Immature natural killer cell (primary cell): ENCODE measurements at regions not wholly inside any gene's neighbourhood (a gene's known extent, or its start where the extent isn't known, plus 50 kb on each side); places are given as distances from the start of the nearest gene placed in this dataset.

Source experiments
- DNase-seq, 3 donors: peaks; one replicate each; pipeline ENCODE4 v3.0.0; 2022; ENCODE audit warnings: mixed read lengths in 1 of 3
- H3K27ac Mint-ChIP-seq, 6 donors: one replicate each; pipeline ENCODE4 v1.8.0; 2020; ENCODE audit warnings: mixed read lengths in 6 of 6, mild to moderate bottlenecking in 5 of 6, inconsistent platforms in 4 of 6, moderate library complexity in 3 of 6
- H3K27me3 Mint-ChIP-seq, 3 donors: one replicate each; pipeline ENCODE4 v1.8.0; 2020 to 2021; ENCODE audit warnings: low read depth in 3 of 3, mild to moderate bottlenecking in 3 of 3, mixed read lengths in 3 of 3, moderate library complexity in 3 of 3, inconsistent platforms in 1 of 3
- H3K36me3 Mint-ChIP-seq, 3 donors: one replicate each; pipeline ENCODE4 v1.8.0; 2020; ENCODE audit warnings: mixed read lengths in 3 of 3, inconsistent platforms in 2 of 3, mild to moderate bottlenecking in 2 of 3
- H3K4me1 Mint-ChIP-seq, 2 donors: one replicate each; pipeline ENCODE4 v1.8.0; 2020; ENCODE audit warnings: inconsistent platforms in 2 of 2, mild to moderate bottlenecking in 2 of 2, mixed read lengths in 2 of 2, moderate library complexity in 1 of 2
- H3K4me3 Mint-ChIP-seq, 5 donors: one replicate each; pipeline ENCODE4 v1.8.0; 2020; ENCODE audit warnings: mild to moderate bottlenecking in 5 of 5, mixed read lengths in 5 of 5, inconsistent platforms in 3 of 5, moderate library complexity in 3 of 5
- H3K9me3 Mint-ChIP-seq, 6 donors: one replicate each; pipeline ENCODE4 v1.8.0; 2020; ENCODE audit warnings: mild to moderate bottlenecking in 6 of 6, mixed read lengths in 6 of 6, inconsistent platforms in 4 of 6, moderate library complexity in 3 of 6

DNA sequence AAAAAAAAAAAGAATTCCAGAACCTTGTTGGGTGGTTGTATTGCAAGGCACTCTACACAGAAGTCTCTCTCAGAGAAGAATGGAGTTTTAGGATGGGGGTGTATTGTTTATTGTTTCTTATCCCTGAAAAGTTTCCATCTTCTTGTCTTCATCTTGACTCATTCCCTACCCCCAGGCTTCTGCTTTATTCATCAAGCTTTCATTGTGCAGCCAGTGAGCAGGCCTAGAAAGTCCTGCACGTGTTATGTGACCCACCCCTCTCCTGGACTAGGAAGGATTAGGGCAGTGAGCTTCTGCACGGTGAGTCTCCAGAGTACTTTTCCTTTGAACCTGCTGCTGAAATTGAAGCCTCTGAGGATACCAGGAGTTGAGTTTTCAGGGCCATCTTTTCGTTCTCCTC is 150.9 kb upstream of the IL12A start:
- no peak for DNase-seq
- H3K27ac Mint-ChIP-seq, result no peak overlapping the region
- H3K9me3 Mint-ChIP-seq, result no peaks in the 10 kb centered on the region
- H3K4me3 Mint-ChIP-seq, result no peak overlapping the region
- peaks cover 0 to 3% (median 3%) of the 10 kb centered on the region in 3 donors for H3K27me3 Mint-ChIP-seq
- H3K36me3 Mint-ChIP-seq, result no peaks in the 10 kb centered on the region
- H3K4me1 Mint-ChIP-seq, result no peaks in the 10 kb centered on the region

DNA sequence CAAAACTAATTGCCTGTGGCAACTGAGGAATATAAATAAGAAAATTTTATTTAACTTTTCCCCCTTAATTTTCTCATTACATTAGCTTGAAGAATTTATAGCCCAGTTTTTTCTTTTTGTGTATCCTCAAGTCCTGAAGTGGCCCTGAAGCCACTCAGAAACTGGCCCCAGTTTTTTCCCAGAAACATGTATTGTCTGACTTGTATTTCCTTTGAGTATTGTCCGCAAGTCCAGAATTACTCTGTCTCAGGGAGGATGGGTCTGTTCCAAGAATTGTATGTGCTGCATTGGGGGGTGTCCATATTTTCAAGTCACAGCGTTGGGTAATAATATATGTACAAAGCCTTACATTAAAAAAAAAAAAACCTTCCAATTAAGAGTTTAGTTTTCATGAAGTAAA is 149.7 kb upstream of the IL12A start:
- Mint-ChIP-seq H3K9me3 (no peaks in the 10 kb centered on the region), H3K27me3 (peaks cover 0 to 3% (median 3%) of the 10 kb centered on the region in 3 donors), H3K4me3 (no peak overlapping the region), H3K27ac (no peak overlapping the region), H3K36me3 (no peaks in the 10 kb centered on the region), H3K4me1 (no peaks in the 10 kb centered on the region)
- no peak for DNase-seq

DNA sequence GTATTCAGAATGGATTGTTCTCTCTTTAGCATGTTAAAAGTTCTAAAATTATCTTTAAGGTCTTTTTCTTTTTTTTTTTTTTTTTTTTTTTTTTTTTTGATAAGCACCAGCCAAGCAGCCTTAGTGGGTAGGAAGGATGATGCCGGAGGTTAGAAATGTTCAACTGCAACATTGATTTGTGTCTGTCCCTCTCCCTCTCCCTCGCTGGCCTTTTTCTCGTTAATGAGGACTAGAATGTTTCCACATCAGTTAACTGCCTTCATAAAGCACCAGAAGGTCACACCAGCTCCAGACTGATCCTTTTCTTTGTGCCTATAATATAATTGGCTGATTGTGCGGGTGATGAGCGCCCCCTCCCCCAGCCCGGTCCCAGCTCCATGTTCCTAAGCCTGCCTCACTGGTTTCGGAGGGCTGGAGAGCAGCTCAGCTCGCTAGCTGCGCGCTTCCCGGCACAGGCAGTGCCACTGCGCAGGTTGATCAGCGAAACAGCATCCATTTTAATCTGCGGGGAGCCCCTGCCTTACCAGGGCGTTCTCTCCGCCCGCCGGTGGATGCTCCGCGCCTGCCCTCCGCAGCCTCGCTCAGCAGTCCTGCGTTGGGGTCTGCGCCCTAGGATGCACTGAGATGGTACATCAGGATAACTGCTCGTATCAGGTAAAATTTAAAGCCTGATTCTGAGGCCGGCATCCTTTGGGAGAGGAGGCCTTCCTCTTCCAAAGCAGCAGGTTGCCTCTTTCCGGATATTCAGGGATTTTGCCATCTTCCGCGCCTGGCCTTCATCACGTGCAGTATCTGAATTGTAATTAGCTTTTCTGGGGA is 148.9 kb upstream of the IL12A start, which contains the start of gene SCHIP1:
Gene SCHIP1 (plus strand): TSS at position 301 of the 819 bp plus-strand sequence.
- Mint-ChIP-seq H3K27ac (no peak within 1 kb of the TSS), H3K9me3 (peaks cover 0 to 2% (median 0%) of the 10 kb centered on the region in 6 donors), H3K36me3 (no peaks in the 10 kb centered on the region), H3K27me3 (peaks cover 0 to 3% (median 3%) of the 10 kb centered on the region in 3 donors), H3K4me1 (no peaks in the 10 kb centered on the region), H3K4me3 (peak within 1 kb of the TSS in 4 of 5 donors; percentile 18 to 52 (median 32))
- no peak for DNase-seq

DNA sequence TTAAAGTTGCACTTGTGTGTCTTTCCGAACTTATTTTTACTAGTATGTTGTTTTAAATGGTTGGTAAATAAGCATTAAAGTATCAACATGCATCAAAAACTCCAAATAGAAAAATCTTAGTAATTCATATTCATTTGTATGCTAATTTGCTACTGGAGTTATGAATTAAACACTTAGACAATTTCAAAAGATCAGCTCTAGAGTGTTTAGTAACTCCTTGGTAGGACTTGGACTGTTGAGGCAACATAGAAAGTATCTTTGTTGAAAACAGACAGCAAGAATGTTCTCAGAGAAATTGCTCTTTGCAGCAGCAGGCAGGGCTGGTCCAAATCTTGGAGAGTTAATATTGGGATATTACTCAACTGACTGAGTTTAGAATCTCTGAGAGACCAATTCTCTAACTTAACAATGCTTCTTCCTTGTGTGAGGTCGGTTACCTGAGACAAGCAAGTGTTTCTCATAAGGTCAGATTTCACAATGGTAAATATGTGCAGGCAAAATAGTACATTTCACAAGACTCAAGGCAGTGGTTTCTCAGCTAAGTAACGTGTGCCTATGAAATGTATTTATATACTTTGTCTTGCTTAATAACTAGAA is 147.8 kb upstream of the IL12A start:
- Mint-ChIP-seq H3K4me1 (no peaks in the 10 kb centered on the region), H3K4me3 (no peak overlapping the region), H3K27ac (no peak overlapping the region), H3K36me3 (no peaks in the 10 kb centered on the region), H3K27me3 (peaks cover 0 to 3% (median 1%) of the 10 kb centered on the region in 3 donors), H3K9me3 (peaks cover 0 to 6% (median 0%) of the 10 kb centered on the region in 6 donors)
- DNase-seq, result no peak

DNA sequence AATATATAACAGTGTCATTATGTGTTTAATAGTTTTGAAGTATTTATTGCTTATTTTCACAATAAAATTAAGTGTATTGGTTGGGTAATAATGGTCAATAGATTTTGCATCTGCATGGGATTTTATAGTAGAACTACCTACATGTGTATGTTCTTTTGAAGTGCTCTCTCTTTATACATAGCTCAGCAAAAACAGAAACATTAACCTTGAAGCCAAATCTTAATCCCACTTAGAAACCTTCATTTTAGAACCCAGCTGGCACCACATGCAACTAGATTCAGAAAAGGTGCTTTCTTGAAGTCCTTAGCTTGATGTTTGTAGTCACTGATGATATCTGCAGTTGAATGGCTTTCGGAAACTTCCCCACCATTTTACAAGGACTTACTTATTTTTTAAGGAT is 146.9 kb upstream of the IL12A start:
- H3K27me3 Mint-ChIP-seq, result peaks cover 0 to 3% (median 1%) of the 10 kb centered on the region in 3 donors
- H3K36me3 Mint-ChIP-seq, result no peaks in the 10 kb centered on the region
- no peak for DNase-seq
- H3K4me1 Mint-ChIP-seq, result no peaks in the 10 kb centered on the region
- no peak overlapping the region for H3K4me3 Mint-ChIP-seq
- H3K9me3 Mint-ChIP-seq, result peaks cover 0 to 6% (median 0%) of the 10 kb centered on the region in 6 donors
- H3K27ac Mint-ChIP-seq, result no peak overlapping the region

DNA sequence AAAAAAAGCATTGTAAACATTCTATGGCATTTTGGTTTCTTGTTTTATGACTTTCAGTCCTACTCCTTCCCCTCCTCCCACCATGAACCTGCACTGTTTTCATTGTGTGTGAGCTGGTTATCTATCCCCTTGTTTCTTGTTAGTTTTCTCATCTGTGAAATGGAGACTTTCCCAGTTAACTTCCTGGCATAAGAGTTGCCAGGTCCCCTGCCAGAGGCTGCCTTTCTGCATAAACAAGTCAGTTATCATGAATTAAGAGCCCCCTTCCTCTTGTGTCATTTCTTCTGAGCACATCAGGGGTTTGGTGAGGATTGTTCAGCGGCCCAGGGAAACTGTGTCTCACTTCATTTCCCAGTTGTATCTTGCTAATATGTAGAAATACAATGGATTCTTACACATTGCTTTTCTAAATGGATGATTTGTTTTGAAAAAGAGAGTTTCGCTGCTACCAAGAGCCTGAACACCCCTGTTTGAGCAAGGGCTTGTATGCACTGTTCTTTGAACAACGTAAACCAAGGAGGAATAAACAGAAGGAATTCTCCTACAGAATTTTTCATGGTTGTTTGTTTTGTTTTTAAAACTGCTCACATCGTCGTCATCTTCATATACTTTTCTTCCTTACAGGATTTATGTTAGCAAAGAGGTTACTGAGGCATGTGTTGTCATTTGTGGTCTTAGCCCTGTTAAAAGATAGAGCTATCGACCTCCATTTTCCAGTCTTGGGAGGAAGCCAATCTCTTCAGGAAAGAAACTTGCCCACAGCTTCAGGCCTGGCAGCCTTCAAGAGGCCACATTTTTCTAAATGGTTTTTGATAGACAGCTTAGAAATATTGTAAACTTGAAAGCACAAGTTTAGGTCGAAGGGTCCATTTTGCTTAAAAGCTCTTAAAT is 144.6 kb upstream of the IL12A start:
- no peak overlapping the region for H3K4me3 Mint-ChIP-seq
- peaks cover 0 to 6% (median 0%) of the 10 kb centered on the region in 6 donors for H3K9me3 Mint-ChIP-seq
- H3K27ac Mint-ChIP-seq, result no peak overlapping the region
- H3K36me3 Mint-ChIP-seq, result no peaks in the 10 kb centered on the region
- H3K27me3 Mint-ChIP-seq, result peaks cover 0 to 3% (median 1%) of the 10 kb centered on the region in 3 donors
- no peak for DNase-seq
- no peaks in the 10 kb centered on the region for H3K4me1 Mint-ChIP-seq

DNA sequence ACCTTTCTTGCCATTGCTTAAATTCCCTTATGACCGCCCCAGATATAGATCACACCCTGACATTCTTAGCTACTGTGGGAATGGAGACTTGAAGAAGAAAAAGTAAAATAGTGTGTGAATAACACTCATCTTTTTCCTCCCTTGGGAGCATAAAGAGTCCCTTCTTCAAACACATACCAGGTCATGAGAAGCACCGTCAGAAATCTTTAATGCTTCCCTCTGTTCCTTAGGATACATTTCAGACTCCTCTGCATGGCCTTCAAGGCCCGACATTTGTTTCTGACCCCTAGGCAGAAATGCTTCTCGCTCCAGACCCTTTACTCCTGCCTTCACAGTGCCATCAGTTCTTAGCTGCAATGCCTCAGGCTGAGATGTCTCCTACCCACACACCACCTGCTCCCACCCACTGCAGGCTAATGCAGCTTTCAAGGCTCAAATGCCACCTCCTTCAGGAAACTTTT is 143.8 kb upstream of the IL12A start:
- Mint-ChIP-seq H3K36me3 (no peaks in the 10 kb centered on the region), H3K9me3 (peaks cover 0 to 6% (median 0%) of the 10 kb centered on the region in 6 donors), H3K27ac (no peak overlapping the region), H3K4me1 (no peaks in the 10 kb centered on the region), H3K27me3 (peaks cover 0 to 3% (median 0%) of the 10 kb centered on the region in 3 donors), H3K4me3 (no peak overlapping the region)
- DNase-seq, result no peak

DNA sequence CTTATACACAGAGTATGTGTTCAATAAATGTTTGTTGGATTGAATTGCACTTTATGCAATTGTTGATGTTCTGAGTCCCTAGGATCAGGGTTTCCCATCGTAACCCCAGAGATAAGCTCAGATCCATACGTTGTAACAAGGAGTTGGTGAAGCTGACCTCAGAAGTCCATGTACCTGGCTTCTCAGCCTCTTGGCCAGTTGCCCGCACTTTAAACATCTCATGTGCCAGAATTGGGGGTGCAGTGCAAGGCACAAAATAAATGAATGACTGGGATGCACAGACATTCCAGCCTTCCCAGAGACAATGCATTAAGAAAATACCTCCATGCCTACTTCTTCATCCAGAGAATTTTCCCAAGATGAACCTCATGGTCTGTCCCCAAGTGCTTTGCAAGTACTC is 142.9 kb upstream of the IL12A start:
- H3K36me3 Mint-ChIP-seq, result no peaks in the 10 kb centered on the region
- no peak overlapping the region for H3K27ac Mint-ChIP-seq
- peaks cover 0 to 6% (median 0%) of the 10 kb centered on the region in 6 donors for H3K9me3 Mint-ChIP-seq
- DNase-seq, result no peak
- H3K4me3 Mint-ChIP-seq, result no peak overlapping the region
- peaks cover 0 to 6% (median 0%) of the 10 kb centered on the region in 3 donors for H3K27me3 Mint-ChIP-seq
- H3K4me1 Mint-ChIP-seq, result no peaks in the 10 kb centered on the region

DNA sequence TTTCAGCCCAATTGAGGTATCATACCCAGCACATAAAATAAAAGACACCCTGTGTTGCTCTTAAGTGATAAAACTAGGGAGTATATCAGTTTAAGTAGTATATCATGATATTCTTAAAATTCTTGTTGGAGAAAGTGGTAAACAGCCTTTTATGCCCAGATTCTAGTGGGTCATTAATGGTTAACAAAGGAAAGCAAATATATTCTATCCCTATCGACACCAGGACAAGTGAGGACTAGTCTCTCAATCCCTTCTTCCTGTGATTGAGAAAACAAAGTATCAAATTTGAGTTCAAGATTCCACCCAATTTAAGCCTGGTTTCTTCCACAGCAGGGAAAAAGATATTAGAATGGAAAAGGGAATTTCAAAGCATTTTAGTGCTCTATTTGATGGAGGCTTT is 142.4 kb upstream of the IL12A start:
- no peaks in the 10 kb centered on the region for H3K4me1 Mint-ChIP-seq
- no peak overlapping the region for H3K4me3 Mint-ChIP-seq
- H3K27ac Mint-ChIP-seq, result no peak overlapping the region
- DNase-seq, result no peak
- H3K36me3 Mint-ChIP-seq, result no peaks in the 10 kb centered on the region
- H3K27me3 Mint-ChIP-seq, result peaks cover 0 to 3% (median 0%) of the 10 kb centered on the region in 3 donors
- H3K9me3 Mint-ChIP-seq, result peaks cover 0 to 6% (median 0%) of the 10 kb centered on the region in 6 donors

DNA sequence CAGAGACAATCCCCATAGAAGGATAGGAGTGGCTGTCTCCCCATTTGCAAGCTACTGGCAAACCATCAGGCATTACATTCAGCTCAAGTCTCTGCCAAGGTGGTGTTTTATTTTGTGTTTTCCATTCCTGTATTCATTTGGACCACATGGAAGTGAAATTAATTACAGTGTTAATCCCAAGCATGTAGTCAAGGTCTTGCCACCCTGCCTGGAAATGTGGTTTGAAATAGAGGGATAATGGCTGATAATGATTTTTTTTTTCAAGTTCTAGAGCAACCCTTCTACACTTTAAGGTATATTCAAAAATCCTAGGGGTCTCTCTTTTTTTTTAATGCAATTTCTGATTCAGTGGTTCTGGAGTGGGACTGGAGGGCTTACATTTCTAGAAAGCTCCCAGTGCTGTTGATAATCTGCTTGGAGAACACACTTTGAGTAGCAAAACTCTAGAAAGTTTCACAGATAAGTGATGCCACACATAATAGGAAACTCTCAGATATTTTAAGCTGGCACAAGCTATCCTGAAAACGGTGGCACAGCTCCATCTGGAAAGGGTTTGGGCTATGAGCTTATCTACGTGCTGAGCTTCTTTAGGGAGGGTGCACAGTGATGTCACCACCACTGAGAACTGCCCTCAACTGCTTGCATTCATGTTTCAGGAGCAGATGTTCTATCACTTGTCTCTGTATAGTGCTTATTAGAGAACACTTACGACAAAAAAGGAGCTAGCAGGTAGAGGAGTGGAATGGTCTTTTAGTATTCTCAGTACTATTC is 140.1 kb upstream of the IL12A start:
- H3K27me3 Mint-ChIP-seq, result peaks cover 0 to 3% (median 0%) of the 10 kb centered on the region in 3 donors
- H3K36me3 Mint-ChIP-seq, result no peaks in the 10 kb centered on the region
- no peaks in the 10 kb centered on the region for H3K4me1 Mint-ChIP-seq
- peaks cover 0 to 6% (median 0%) of the 10 kb centered on the region in 6 donors for H3K9me3 Mint-ChIP-seq
- no peak overlapping the region for H3K4me3 Mint-ChIP-seq
- no peak overlapping the region for H3K27ac Mint-ChIP-seq
- DNase-seq, result no peak

DNA sequence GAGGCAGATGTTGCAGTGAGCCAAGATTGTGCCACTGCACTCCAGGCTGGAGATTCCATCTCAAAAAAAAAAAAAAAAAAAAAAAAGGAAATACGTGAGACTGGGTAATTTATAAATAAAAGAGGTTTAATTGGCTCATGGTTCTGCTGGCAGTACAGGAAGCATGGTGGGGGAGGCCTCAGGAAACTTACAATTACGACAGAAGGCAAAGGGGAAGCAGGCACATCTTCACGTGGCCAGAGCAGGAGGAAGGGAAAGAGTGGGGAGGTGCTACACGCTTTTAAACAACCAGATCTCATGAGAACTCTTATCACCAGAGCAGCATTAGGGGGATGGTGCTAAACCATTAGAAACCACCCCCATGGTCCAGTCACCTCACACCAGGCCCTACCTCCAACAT is 138.2 kb upstream of the IL12A start:
- Mint-ChIP-seq H3K36me3 (no peaks in the 10 kb centered on the region), H3K4me1 (no peaks in the 10 kb centered on the region), H3K4me3 (no peak overlapping the region), H3K27me3 (peaks cover 0 to 3% (median 0%) of the 10 kb centered on the region in 3 donors), H3K27ac (no peak overlapping the region), H3K9me3 (no peaks in the 10 kb centered on the region)
- DNase-seq, result no peak

DNA sequence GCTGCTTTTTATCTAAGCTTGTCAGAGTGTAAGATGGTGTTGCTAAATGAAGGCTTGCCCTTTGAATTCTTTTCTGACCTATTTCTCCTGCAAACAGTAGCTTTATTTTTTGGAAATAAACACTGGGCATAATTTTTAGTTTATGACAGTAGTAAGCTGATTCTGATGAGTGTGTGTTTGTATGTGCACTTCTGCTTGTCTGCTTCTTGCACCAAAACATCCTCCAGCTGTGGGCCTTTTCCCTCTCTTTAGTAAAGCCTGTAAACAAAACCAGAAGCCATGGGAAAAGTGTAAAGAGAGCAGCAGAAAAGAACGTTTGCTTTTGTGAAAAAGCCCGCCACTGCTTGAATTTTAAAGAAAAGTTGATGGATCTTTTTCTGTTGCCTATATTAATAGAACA is 136.4 kb upstream of the IL12A start:
- H3K4me3 Mint-ChIP-seq, result no peak overlapping the region
- peaks cover 0 to 8% (median 8%) of the 10 kb centered on the region in 3 donors for H3K27me3 Mint-ChIP-seq
- H3K9me3 Mint-ChIP-seq, result no peaks in the 10 kb centered on the region
- no peak overlapping the region for H3K27ac Mint-ChIP-seq
- DNase-seq, result no peak
- H3K4me1 Mint-ChIP-seq, result peaks cover 3 to 10% of the 10 kb centered on the region in 2 donors
- no peaks in the 10 kb centered on the region for H3K36me3 Mint-ChIP-seq
